HUES64 (cell line): ENCODE measurements at regions not wholly inside any gene's neighbourhood (a gene's known extent, or its start where the extent isn't known, plus 50 kb on each side); places are given as distances from the start of the nearest gene placed in this dataset.

Experiments
- H3K27ac ChIP-seq: 2 replicates; pipeline ENCODE4 v1.7.0; 2013; ENCODE audit warnings: low read depth, low read length, inconsistent platforms
- H3K27me3 ChIP-seq: 2 replicates; pipeline ENCODE4 v1.6.1; 2013; ENCODE audit warnings: mild to moderate bottlenecking, low read length; ENCODE audit not compliant: insufficient read depth
- H3K36me3 ChIP-seq: 2 replicates; pipeline ENCODE4 v1.6.1; 2013; ENCODE audit warnings: mild to moderate bottlenecking, low read length; ENCODE audit not compliant: insufficient read depth
- H3K4me1 ChIP-seq: 2 replicates; pipeline ENCODE4 v1.6.1; 2013; ENCODE audit warnings: mild to moderate bottlenecking, low read length, moderate library complexity; ENCODE audit not compliant: insufficient read depth
- H3K4me3 ChIP-seq: 2 replicates; pipeline ENCODE4 v1.5.1; 2013; ENCODE audit warnings: mild to moderate bottlenecking, low read length, moderate library complexity
- H3K9ac ChIP-seq: 2 replicates; pipeline ENCODE4 v1.6.1; 2013; ENCODE audit warnings: mild to moderate bottlenecking, low read depth, low read length
- H3K9me3 ChIP-seq: 2 replicates; pipeline ENCODE4 v1.6.1; 2013; ENCODE audit warnings: low read depth, low read length; ENCODE audit not compliant: insufficient read depth
- WGBS: fragments of 150-250, 120-280 bp; methylation state at CpG from one replicate; pipeline ENCODE4 v1.1.7; 2013; ENCODE audit warnings: missing lambda C conversion rate; 5-methylcytosine and 5-hydroxymethylcytosine counted together

DNA sequence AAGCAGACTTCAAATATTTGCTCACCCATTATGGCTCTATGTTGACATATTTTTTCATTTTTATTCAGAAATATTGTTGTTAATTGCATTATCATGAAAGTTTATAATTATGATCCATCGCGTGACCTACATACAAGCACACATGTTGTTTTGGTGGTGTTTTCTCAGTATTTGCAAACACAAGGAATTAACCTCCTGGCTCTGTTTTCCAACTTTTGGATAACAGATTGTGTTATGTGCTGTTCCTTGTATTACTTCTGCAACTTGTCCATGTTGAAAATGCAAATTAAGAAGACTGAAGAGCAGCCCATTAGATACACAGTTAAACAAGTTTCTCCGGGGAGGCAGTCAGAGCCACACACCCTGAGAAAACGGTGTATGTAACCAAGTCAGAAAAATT, 201.2 kb downstream of the SEC23A start:
- Histone ChIP-seq H3K36me3 (no peaks in the 10 kb centered on the region), H3K4me3 (no peak overlapping the region), H3K27ac (no peak overlapping the region), H3K9ac (no peak overlapping the region), H3K27me3 (no peaks in the 10 kb centered on the region), H3K9me3 (no peaks in the 10 kb centered on the region), H3K4me1 (no peaks in the 10 kb centered on the region)
- WGBS: 92% methylated on average over 4 of the region's 4 CpGs

DNA sequence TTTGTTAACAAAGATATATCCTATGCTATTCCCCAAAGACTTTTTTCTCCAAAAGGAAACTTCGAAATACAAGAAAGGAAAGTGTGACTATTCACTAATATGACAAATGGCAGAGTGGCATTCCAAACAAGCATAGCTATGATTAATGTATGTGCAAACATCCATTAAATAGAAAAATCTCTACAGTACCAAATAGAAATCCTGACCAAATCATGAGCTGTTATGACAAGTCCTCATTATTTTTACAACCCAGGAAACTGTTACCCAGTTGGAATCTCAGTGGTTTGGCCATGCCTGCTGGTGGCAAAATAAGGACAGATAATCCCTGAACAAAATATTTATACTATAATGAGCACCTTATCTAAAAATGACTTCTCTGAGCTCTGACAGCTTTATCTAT, 202.1 kb downstream of the SEC23A start:
- no peaks in the 10 kb centered on the region for H3K36me3 ChIP-seq
- no peaks in the 10 kb centered on the region for H3K4me1 ChIP-seq
- H3K4me3 ChIP-seq: no peak overlapping the region
- no peaks in the 10 kb centered on the region for H3K27me3 ChIP-seq
- H3K27ac ChIP-seq: no peak overlapping the region
- no CpG with 5 or more reads among the region's 1 CpG for WGBS
- H3K9ac ChIP-seq: no peak overlapping the region
- H3K9me3 ChIP-seq: no peaks in the 10 kb centered on the region

DNA sequence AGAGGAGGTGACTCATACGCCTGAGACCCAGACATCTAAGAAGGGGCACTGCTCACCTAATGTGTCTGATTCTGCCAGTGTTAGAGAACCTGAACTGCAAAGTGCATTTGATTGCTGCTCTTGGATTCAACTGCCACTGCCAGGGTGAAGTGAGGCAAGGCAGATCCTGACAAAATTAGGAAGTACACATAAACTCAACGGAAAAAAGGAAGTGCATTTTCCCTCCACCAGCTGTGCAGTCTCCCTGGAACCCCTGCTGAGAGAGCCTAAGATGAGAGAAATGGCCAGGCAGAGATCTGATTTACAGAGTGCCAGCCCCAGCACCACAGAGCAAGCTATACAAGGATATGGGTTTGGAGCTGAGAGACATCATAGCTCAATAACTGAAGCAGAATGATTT, 215.3 kb downstream of the SEC23A start:
- Histone ChIP-seq H3K9ac (no peak overlapping the region), H3K4me3 (no peak overlapping the region)
- 86% methylated on average over 2 of the region's 2 CpGs for WGBS

DNA sequence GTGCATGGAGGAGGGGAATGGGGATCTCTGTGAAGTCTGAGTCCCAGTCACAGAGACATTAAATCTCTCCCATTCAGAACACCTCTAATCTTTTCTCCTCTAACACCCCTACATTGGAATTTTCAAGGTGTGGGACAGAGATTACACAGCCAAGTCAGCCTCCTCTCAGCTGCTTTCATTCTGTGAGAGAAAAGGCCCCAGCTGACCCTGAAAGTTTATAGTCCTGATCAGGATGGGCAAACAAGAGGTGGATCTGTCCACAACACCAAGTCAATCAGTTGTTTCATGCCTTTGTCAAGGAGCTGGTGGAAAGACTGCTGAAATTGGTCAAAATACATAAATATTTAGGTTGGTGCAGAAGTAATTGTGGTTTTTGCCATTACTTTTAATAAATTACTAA, 218.9 kb downstream of the SEC23A start:
- Histone ChIP-seq H3K9ac (no peak overlapping the region), H3K27ac (no peak overlapping the region), H3K36me3 (no peaks in the 10 kb centered on the region), H3K9me3 (no peaks in the 10 kb centered on the region), H3K4me1 (no peaks in the 10 kb centered on the region), H3K27me3 (no peaks in the 10 kb centered on the region), H3K4me3 (no peak overlapping the region)

More for the DNA sequence above, 215.3 kb downstream of the SEC23A start:
- Histone ChIP-seq H3K27ac (no peak overlapping the region), H3K27me3 (no peaks in the 10 kb centered on the region), H3K36me3 (no peaks in the 10 kb centered on the region), H3K4me1 (no peaks in the 10 kb centered on the region), H3K9me3 (no peaks in the 10 kb centered on the region)

DNA sequence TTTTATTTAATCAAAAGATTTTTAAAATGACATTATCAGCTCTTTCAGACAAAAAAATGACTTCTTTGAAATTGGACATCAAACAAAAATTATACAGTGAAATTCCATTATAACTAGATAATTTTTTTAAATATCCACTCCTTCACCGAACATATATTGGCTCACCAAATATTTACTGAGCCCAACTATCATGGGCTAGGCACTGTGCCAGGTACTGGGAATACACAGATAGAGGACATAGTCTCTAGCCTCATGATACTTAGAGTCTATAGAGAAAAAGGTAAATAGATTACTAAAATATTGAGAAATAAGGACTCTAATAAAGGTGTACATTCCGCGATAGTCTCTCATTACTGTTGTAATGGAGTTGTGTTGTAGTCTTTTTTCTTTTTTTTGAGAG, 219.9 kb downstream of the SEC23A start:
- no peak overlapping the region for H3K27ac ChIP-seq
- H3K36me3 ChIP-seq: no peaks in the 10 kb centered on the region
- no peaks in the 10 kb centered on the region for H3K9me3 ChIP-seq
- H3K4me1 ChIP-seq: no peaks in the 10 kb centered on the region
- no peak overlapping the region for H3K9ac ChIP-seq
- no peak overlapping the region for H3K4me3 ChIP-seq
- no peaks in the 10 kb centered on the region for H3K27me3 ChIP-seq
- WGBS: 90% methylated on average over 3 of the region's 3 CpGs

DNA sequence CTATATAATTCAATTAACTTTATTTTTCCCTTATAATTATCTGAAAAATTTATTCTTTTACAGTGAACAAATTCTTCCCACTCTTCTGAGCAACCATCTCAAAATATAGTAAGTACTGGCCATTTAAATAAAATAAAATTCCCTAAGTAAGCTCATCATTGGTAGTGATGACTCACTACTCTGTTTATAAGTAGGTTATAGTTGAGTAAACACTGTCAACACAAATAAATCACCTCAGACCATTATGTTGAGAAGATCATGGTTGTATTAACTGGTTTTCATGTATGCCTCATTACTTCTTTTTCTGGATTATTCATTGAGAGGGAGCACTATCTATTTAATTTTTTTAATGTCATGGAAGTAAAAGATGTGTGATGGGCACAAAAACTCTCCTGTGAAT, 220.5 kb downstream of the SEC23A start:
- Histone ChIP-seq H3K9ac (no peak overlapping the region), H3K4me1 (no peaks in the 10 kb centered on the region), H3K4me3 (no peak overlapping the region), H3K27ac (no peak overlapping the region), H3K36me3 (no peaks in the 10 kb centered on the region), H3K27me3 (no peaks in the 10 kb centered on the region), H3K9me3 (no peaks in the 10 kb centered on the region)

DNA sequence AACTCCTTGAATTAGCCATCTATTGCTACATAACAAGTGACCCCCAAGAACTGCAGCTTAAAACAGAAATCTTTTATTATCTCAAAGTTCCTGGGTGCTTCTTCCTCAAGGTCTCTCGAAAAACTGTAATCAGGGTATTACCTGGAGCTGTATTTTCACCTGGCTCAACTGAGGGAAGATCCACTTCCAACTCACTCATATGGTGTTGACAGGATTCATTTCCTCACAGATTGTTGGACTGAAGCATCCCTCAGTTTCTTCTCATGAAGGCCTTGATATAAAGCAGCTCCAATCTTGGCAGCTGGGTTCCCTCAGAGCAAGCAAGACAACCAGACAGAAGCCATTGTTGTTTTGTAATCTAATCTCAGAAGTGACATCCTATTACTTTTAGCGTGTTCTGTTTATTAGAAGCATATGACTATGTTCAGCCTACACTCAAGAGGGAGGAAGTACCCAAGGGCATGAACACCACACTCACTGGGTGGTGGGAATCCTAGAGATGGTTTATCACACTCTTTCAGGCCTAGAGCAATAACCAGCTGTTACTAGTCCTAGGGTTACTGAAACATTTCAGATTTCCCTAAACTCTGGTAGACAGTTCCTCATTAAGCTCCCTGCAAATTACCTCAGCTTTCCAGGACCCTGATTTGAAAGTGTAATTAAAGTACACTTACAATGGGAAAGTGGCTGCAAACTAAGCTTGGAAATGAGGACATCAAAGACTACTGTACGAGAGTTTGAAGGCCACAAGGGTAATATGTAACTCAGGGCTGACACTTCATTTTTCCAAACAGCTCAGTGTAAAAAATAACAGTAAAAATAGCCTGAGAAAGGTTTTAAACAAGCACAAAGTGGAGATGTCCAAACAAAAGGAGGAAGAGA, 222.2 kb downstream of the SEC23A start:
- no peaks in the 10 kb centered on the region for H3K4me1 ChIP-seq
- no peaks in the 10 kb centered on the region for H3K36me3 ChIP-seq
- H3K4me3 ChIP-seq: no peak overlapping the region
- no peak overlapping the region for H3K27ac ChIP-seq
- no peaks in the 10 kb centered on the region for H3K9me3 ChIP-seq
- no peaks in the 10 kb centered on the region for H3K27me3 ChIP-seq
- 95% methylated on average over 3 of the region's 3 CpGs for WGBS
- H3K9ac ChIP-seq: no peak overlapping the region

DNA sequence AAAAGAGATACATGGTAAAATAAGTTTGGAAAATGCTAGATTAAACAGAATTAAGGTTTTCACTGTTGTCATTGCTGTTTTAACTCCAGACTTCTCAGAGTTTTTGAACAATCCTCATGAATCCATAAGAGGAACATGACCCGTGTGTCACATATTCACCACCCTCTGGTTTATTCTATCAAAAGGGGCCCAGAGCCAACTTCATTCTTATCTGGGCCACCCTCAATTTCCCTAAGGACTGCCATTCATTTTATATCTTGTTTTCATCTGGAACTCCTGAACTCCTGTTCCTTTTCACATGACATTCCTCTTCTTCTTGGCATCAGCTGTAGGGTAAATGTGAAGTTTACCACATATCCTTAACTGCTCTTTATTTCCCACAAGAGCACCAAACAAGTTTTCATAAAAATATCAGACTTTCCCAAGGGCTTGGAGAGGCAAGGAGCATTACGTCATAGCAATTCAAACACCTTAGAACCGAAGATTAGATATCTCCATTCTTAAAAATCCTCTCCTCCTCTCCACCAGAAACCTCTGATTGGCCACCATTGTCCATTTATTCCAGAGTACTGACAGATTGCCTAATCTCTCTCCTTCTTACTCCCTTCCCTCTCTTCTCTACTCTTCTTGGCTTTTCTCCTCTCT, 225.2 kb downstream of the SEC23A start:
- no peak overlapping the region for H3K9ac ChIP-seq
- no peak overlapping the region for H3K27ac ChIP-seq
- no peak overlapping the region for H3K4me3 ChIP-seq
- H3K36me3 ChIP-seq: no peaks in the 10 kb centered on the region
- no peaks in the 10 kb centered on the region for H3K27me3 ChIP-seq
- 90% methylated on average over 3 of the region's 3 CpGs for WGBS
- no peaks in the 10 kb centered on the region for H3K9me3 ChIP-seq
- no peaks in the 10 kb centered on the region for H3K4me1 ChIP-seq

DNA sequence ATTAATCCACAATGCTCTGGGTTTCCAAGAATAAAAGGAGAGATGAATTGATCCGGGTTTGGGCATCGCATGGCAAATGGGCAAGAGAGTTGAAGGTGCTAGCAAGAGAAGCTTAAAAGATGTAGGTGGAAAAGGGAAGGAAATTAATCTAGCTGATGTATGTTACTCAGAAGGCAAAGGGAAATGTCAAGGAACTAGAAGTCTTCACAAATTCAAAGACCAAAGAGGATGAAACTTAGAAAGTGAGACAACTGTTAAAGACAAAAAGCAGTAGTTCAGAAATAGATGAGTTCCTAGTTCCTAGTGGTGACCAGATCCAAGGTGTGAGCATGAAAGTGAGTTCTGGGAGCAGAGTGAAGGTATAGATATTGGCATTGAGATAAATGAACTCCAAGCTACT, 228.3 kb downstream of the SEC23A start:
- no peak overlapping the region for H3K4me3 ChIP-seq

DNA sequence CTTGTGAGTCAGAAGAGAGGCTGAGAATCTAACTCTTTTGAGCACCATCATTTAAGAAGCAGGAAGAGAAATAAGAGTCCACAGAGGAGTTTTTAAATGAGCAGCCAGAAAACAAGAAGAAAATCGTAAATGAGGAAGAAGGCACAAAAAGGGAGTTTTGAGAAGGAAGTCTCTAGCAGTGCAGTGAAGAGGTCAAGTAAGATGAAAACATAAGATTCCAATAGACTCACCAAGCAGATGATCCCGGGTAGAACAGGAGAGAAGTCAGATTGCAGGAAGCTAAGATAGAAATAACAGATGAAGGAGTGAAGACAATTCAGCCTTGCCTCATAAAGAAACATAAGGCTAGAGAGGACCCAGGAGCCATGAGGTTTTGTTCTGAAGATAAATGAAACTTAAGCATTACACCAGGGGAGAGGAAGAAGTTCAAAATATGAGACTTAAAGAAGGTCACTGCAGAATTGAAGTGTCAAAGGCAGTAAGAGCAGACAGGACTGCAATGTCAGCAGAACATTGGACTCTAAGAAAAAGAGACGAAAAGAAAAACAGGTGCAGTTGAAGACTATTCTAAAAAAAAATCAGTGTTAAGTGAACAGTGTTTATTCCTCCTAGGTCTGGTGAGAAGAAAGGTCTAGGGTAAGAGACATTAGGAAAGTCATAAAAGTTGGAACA, 229.0 kb downstream of the SEC23A start:
- 85% methylated on average over 3 of the region's 3 CpGs for WGBS
- Histone ChIP-seq H3K36me3 (no peaks in the 10 kb centered on the region), H3K4me3 (no peak overlapping the region), H3K27me3 (no peaks in the 10 kb centered on the region), H3K9ac (no peak overlapping the region), H3K4me1 (no peaks in the 10 kb centered on the region; the same call in 1 of the 2 replicates), H3K9me3 (no peaks in the 10 kb centered on the region), H3K27ac (no peak overlapping the region)

More for the DNA sequence above, 228.3 kb downstream of the SEC23A start:
- no peak overlapping the region for H3K9ac ChIP-seq
- H3K36me3 ChIP-seq: no peaks in the 10 kb centered on the region
- no peaks in the 10 kb centered on the region for H3K9me3 ChIP-seq
- no peaks in the 10 kb centered on the region for H3K27me3 ChIP-seq
- 88% methylated on average over 2 of the region's 2 CpGs for WGBS
- H3K4me1 ChIP-seq: no peaks in the 10 kb centered on the region
- H3K27ac ChIP-seq: no peak overlapping the region

DNA sequence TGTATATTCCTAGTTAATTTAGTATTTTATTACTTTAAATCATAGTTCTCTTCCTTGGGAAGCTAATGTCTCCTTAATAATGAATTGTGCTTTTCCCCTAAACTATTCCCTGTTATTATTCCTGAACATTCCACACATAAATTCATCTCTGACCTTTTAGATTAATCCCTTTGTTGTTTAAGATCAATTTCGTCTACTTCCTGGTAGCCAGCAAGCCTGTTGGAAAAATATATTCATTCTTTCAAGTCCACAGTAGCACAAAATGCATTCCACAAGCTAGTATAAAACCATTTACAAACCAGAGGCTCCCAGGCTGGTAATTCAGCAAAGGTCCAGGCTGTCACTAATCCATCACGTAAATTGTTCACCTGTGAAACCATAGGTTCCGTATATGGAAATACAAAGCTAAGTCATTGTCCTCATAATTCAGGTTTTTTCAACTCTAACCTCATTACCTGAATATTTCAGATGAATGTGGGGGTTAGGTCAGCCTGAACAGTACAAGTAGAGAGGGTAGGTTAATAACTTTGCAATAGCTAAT, 232.7 kb downstream of the SEC23A start:
- no peaks in the 10 kb centered on the region for H3K27me3 ChIP-seq
- H3K36me3 ChIP-seq: no peaks in the 10 kb centered on the region
- no peak overlapping the region for H3K9ac ChIP-seq
- H3K9me3 ChIP-seq: no peaks in the 10 kb centered on the region
- H3K27ac ChIP-seq: no peak overlapping the region
- no peak overlapping the region for H3K4me3 ChIP-seq
- H3K4me1 ChIP-seq: no peaks in the 10 kb centered on the region; the same call in 1 of the 2 replicates
- 97% methylated on average over 3 of the region's 3 CpGs for WGBS
